ENCODE measurements at regions not wholly inside any gene's neighbourhood (a gene's known extent, or its start where the extent isn't known, plus 50 kb on each side); places are given as distances from the start of the nearest gene placed in this dataset.

DNA sequence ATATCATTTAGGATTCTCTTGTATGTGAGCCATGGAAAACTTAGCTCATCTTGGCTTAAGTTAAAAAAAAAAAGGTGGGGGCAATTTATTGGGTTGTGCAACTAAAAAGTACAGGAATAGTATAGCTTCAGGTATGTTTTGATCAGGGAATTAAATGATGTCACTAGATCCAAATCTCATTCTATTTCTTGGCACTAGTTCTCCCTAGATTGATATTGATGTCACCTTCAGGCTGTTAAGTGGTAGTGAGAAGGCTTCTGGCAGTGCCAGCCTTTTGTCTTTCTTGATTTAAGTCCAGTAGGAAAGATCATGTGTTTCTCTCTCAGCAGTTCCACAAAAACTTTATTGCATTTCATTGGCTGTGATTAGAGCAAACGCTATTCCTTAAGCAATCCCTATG lies 65.0 kb upstream of the ZBED5 start:
- TF ChIP-seq, protein P1, sequence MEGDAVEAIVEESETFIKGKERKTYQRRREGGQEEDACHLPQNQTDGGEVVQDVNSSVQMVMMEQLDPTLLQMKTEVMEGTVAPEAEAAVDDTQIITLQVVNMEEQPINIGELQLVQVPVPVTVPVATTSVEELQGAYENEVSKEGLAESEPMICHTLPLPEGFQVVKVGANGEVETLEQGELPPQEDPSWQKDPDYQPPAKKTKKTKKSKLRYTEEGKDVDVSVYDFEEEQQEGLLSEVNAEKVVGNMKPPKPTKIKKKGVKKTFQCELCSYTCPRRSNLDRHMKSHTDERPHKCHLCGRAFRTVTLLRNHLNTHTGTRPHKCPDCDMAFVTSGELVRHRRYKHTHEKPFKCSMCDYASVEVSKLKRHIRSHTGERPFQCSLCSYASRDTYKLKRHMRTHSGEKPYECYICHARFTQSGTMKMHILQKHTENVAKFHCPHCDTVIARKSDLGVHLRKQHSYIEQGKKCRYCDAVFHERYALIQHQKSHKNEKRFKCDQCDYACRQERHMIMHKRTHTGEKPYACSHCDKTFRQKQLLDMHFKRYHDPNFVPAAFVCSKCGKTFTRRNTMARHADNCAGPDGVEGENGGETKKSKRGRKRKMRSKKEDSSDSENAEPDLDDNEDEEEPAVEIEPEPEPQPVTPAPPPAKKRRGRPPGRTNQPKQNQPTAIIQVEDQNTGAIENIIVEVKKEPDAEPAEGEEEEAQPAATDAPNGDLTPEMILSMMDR (IDR thresholded peaks at IDR 0.05; ENCODE audit: low read depth, low read length), result no peak
- Histone ChIP-seq H3K27ac (no peak overlapping the region), H3K9me3 (ENCODE audit: severe bottlenecking) (peaks cover 9% of the 10 kb centered on the region), H3K27me3 (ENCODE audit: insufficient read depth, low read depth, severe bottlenecking) (no peaks in the 10 kb centered on the region), H3K36me3 (no peaks in the 10 kb centered on the region), H3K4me3 (ENCODE audit: low read depth, low read length) (no peak overlapping the region)
- no peak for DNase-seq

DNA sequence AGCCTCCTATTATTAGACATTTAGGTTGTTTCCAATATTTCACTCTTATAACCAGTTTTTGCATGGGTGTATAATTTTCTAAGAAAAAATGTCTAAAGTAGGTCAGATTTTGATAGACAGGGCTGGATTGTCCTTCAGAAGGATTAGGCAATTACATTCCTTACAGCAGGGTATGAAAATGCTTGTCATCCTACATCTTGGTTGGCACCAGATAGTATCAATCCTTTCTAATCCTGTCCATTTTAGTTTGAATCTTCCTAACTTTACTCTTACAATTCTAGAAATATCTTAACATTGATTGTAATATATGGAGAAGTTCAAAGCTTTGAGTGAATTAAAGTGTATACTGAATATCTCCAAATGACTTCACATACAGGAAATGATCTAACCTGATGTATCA lies 63.0 kb upstream of the ZBED5 start:
- Histone ChIP-seq H3K36me3 (no peaks in the 10 kb centered on the region), H3K27me3 (ENCODE audit: insufficient read depth, low read depth, severe bottlenecking) (no peaks in the 10 kb centered on the region), H3K4me3 (ENCODE audit: low read depth, low read length) (no peak overlapping the region), H3K27ac (peak overlapping the region; percentile 84), H3K9me3 (ENCODE audit: severe bottlenecking) (peaks cover 20% of the 10 kb centered on the region)
- TF ChIP-seq, protein P1 (IDR thresholded peaks at IDR 0.05; ENCODE audit: low read depth, low read length), result no peak
- DNase-seq, result no peak

DNA sequence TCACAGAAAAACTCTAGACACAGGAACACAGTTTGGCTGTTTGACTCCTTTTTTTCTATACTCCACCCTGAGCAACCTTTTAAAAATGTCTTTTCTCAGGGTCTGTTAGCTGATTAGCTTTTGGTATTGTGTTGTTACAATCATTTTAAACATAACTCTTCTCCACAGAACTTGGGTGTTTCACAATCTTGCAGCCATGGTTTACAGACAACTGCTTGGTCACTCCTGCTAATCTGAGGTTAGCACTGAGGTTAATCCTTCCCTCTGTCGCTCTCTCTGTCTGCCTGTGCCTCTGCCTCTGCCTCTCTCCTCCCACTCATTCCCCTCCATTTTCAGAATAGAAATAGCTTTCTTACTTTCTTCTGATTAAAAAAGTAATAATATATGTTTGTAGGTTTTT lies 62.4 kb upstream of the ZBED5 start:
- Histone ChIP-seq H3K27ac (peak overlapping the region; percentile 84), H3K9me3 (ENCODE audit: severe bottlenecking) (peaks cover 20% of the 10 kb centered on the region), H3K27me3 (ENCODE audit: insufficient read depth, low read depth, severe bottlenecking) (no peaks in the 10 kb centered on the region), H3K4me3 (ENCODE audit: low read depth, low read length) (no peak overlapping the region), H3K36me3 (no peaks in the 10 kb centered on the region)
- TF ChIP-seq, protein P1 (IDR thresholded peaks at IDR 0.05; ENCODE audit: low read depth, low read length), result no peak
- peak; percentile 70 for DNase-seq

DNA sequence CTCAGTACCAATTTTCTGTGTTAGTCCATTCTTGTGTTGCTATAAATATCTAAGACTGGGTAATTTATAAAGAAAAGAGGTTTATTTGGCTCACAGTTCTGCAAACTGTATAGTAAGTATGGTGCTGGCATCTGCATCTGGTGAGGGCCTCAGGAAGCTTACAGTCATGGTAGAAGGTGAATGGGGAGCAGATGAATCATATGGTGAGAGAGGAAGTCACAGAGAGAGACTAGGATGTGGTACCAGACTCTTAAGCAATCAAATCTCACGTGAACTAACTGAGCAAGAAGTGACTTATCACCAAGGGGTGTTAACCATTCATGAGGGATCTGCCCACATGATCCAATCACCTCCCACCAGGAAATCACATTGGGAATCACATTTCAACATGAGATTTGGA lies 60.8 kb upstream of the ZBED5 start:
- H3K4me3 ChIP-seq (ENCODE audit: low read depth, low read length), result no peak overlapping the region
- no peaks in the 10 kb centered on the region for H3K36me3 ChIP-seq
- TF ChIP-seq, protein P1 (IDR thresholded peaks at IDR 0.05; ENCODE audit: low read depth, low read length), result no peak
- H3K27me3 ChIP-seq (ENCODE audit: insufficient read depth, low read depth, severe bottlenecking), result no peaks in the 10 kb centered on the region
- peaks cover 20% of the 10 kb centered on the region for H3K9me3 ChIP-seq (ENCODE audit: severe bottlenecking)
- no peak overlapping the region for H3K27ac ChIP-seq
- no peak for DNase-seq

DNA sequence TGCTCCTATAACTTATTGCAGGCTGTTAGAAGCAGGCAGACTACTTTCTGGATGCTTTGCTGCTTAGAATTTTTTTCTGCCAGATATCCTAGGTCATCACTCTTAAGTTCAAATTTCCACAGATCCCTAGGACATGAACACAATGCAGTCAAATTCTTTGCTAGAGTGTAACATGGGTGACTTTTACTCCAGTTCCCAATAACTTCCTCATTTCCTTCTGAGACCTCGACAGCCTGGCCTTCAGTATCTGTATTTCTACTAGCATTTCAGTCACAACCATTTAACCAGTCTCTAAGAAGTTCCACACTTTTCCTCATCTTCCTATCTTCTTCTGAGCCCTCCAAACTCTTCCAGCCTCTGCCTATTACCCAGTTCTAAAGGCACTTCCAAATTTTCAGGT lies 60.4 kb upstream of the ZBED5 start:
- H3K27ac ChIP-seq, result no peak overlapping the region
- no peak overlapping the region for H3K4me3 ChIP-seq (ENCODE audit: low read depth, low read length)
- H3K36me3 ChIP-seq, result no peaks in the 10 kb centered on the region
- TF ChIP-seq, protein P1 (IDR thresholded peaks at IDR 0.05; ENCODE audit: low read depth, low read length), result no peak
- DNase-seq, result no peak
- H3K9me3 ChIP-seq (ENCODE audit: severe bottlenecking), result peaks cover 20% of the 10 kb centered on the region
- H3K27me3 ChIP-seq (ENCODE audit: insufficient read depth, low read depth, severe bottlenecking), result no peaks in the 10 kb centered on the region

DNA sequence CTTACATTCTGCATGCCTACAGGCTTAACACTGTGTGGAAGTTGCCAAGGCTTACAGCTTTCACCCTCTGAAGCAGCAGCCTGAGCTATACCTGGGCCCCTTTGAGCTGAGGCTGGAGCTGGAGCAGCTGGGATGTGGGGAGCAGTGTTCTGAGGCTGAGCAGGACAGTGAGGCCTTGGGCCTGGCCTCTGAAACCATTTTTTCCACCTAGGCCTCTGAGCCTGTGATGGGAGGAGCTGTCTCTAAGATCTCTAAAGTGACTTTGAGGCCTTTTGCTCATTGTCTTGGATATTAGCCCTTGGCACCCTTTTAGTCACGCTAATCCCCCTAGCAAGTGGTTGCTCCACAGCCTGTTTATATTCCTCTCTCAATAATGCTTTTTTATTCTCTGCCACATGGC lies 59.9 kb upstream of the ZBED5 start:
- Histone ChIP-seq H3K4me3 (ENCODE audit: low read depth, low read length) (no peak overlapping the region), H3K9me3 (ENCODE audit: severe bottlenecking) (peaks cover 20% of the 10 kb centered on the region), H3K27ac (no peak overlapping the region), H3K27me3 (ENCODE audit: insufficient read depth, low read depth, severe bottlenecking) (no peaks in the 10 kb centered on the region), H3K36me3 (no peaks in the 10 kb centered on the region)
- no peak for DNase-seq
- TF ChIP-seq, protein P1 (IDR thresholded peaks at IDR 0.05; ENCODE audit: low read depth, low read length), result no peak
